Prostate gland (tissue), 2 donors: ENCODE measurements at regions not wholly inside any gene's neighbourhood (a gene's known extent, or its start where the extent isn't known, plus 50 kb on each side); places are given as distances from the start of the nearest gene placed in this dataset.
"Not testable (repeated sequence)": the region's sequence is repeated elsewhere in the genome, so short reads cannot be mapped to it uniquely, and the experiment has no call there.

Experiments used
- DNase-seq: peaks from one replicate; pipeline ENCODE4 v3.0.0-alpha.2; 2019; ENCODE audit warnings: low spot score
- H3K27ac ChIP-seq, 2 donors: fragments of 200-600 bp; sonication (generic); 2 replicates each; pipeline ENCODE4 v1.5.1; 2017 to 2019
- H3K27me3 ChIP-seq: fragments of 200-600 bp; sonication (generic); replicated peaks from 2 replicates; pipeline ENCODE4 v1.5.1; 2019; ENCODE audit not compliant: insufficient read depth
- H3K36me3 ChIP-seq, 2 donors: fragments of 200-600 bp; sonication (generic); 1 replicate in 1 of 2; 2 replicates in 1 of 2; pipeline versions ENCODE4 v1.5.1 to v1.8.1; 2017 to 2019
- H3K4me1 ChIP-seq: fragments of 200-600 bp; sonication (generic); replicated peaks from 2 replicates; pipeline ENCODE4 v1.5.1; 2019
- H3K4me3 ChIP-seq, 2 donors: fragments of 200-600 bp; sonication (generic); 2 replicates each; pipeline ENCODE4 v1.5.1; 2017 to 2019
- H3K9me3 ChIP-seq: fragments of 200-600 bp; sonication (generic); 2 replicates; pipeline ENCODE4 v1.5.1; 2017
- CTCF ChIP-seq, 4 experiments: fragments of 200-600 bp in 2 of 4; fragments of 450-650 bp in 2 of 4; sonication (generic) in 2 of 4; IDR thresholded peaks; 1 replicate in 3 of 4; 2 replicates in 1 of 4; pipeline ENCODE4 v1.5.1; 2016 to 2019; ENCODE audit warnings: antibody characterized with exemption in 4 of 4, mild to moderate bottlenecking in 2 of 4, moderate library complexity in 2 of 4
- POLR2A ChIP-seq: fragments of 450-650 bp; IDR thresholded peaks from one replicate; pipeline ENCODE4 v1.6.1; 2016; ENCODE audit warnings: antibody characterized with exemption, mild to moderate bottlenecking
- POLR2AphosphoS5 ChIP-seq: sonication (generic); formaldehyde crosslinking; IDR thresholded peaks from one replicate; pipeline ENCODE4 v1.6.1; 2017; ENCODE audit warnings: antibody characterized with exemption
- WGBS: methylation state at CpG from one replicate; pipeline ENCODE4 v1.1.5; 2018; 5-methylcytosine and 5-hydroxymethylcytosine counted together
- intact Hi-C: fragments of 100-400 bp; cut with DNase I; formaldehyde crosslinking; loops from one replicate; pipeline ENCODE4 v1.14.2; 2022
- small RNA-seq, 2 donors: library from RNA; depleted of rRNA; stranded (forward); fragments of <200 nt; gene quantifications; one replicate each; pipeline ENCODE3, GENCODE V24; 2016

GRCh38 chr6:2307799-2308198 is 62.4 kb upstream of the GMDS start:
- Histone ChIP-seq H3K4me1 (no peaks in the 10 kb centered on the region), H3K4me3 (no peak overlapping the region), H3K36me3 (no peaks in the 10 kb centered on the region), H3K9me3 (no peaks in the 10 kb centered on the region), H3K27me3 (no peaks in the 10 kb centered on the region), H3K27ac (no peak overlapping the region)
- WGBS = 48% methylated on average over 3 of the region's 3 CpGs
- TF ChIP-seq POLR2AphosphoS5 (no peak), POLR2A (no peak), CTCF (IDR thresholded peaks at IDR 0.05) (no peak)
- intact Hi-C loops = no loop called here
- no peak for DNase-seq

GRCh38 chr6:2305951-2306350 is 60.5 kb upstream of the GMDS start:
- Histone ChIP-seq H3K4me3 (no peak overlapping the region), H3K27me3 (no peaks in the 10 kb centered on the region), H3K27ac (no peak overlapping the region), H3K9me3 (no peaks in the 10 kb centered on the region), H3K4me1 (no peaks in the 10 kb centered on the region), H3K36me3 (no peaks in the 10 kb centered on the region)
- WGBS = 97% methylated on average over 5 of the region's 5 CpGs
- no peak for TF ChIP-seq POLR2A
- no peak for TF ChIP-seq CTCF (IDR thresholded peaks at IDR 0.05)
- TF ChIP-seq POLR2AphosphoS5 = no peak
- DNase-seq = no peak
- intact Hi-C loops = no loop called here

DNA sequence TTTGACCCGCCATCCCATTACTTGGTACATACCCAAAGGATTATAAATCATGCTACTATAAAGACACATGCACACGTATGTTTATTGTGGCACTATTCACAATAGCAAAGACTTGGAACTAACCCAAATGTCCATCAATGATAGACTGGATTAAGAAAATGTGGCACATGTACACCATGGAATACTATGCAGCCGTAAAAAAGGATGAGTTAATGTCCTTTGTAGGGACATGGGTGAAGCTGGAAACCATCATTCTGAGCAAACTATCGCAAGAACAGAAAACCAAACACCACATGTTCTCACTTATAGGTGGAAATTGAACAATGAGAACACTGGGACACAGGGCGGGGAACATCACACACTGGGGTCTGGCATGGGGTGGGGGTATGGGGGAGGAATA is 57.1 kb upstream of the GMDS start:
- intact Hi-C loops, H3K27me3 ChIP-seq: not testable (repeated sequence)

DNA sequence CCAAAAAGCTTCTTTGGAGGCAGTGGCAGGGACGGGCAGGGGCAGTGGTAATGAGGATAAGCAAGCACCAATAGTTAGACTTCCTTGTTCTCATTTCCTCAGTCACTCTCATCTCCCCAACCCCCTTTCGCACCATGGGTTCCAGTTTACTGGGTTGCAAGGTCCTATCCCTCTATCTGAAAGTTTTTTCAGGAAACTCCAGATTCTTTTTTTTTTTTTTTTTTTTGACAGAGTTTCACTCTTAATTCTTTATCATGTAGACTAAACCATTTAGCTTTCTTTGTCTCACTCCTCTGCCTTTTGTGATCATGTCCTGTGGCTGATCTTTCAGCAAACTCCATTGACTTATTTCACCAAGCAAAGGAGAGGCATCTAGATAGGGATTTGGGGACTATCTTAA is 51.4 kb upstream of the GMDS start:
- H3K36me3 ChIP-seq = no peaks in the 10 kb centered on the region
- no peaks in the 10 kb centered on the region for H3K27me3 ChIP-seq
- TF ChIP-seq CTCF (IDR thresholded peaks at IDR 0.05) (no peak), POLR2A (no peak), POLR2AphosphoS5 (no peak)
- no peak overlapping the region for H3K4me3 ChIP-seq
- no peak for DNase-seq
- 95% methylated on average over 2 of the region's 2 CpGs for WGBS
- no peaks in the 10 kb centered on the region for H3K9me3 ChIP-seq
- intact Hi-C loops = no loop called here
- H3K4me1 ChIP-seq = no peaks in the 10 kb centered on the region
- no peak overlapping the region for H3K27ac ChIP-seq

More for the DNA sequence above, 57.1 kb upstream of the GMDS start:
- not testable (repeated sequence) for H3K9me3 ChIP-seq, DNase-seq, H3K4me1 ChIP-seq, H3K36me3 ChIP-seq, H3K4me3 ChIP-seq, H3K27ac ChIP-seq
- WGBS = 94% methylated on average over 5 of the region's 5 CpGs

Small RNA genes in the stretch of these regions (small RNA-seq; reads per million reads assigned to genes)
- 0 to 0.20 reads per million in 2 donors for gene HMGN2P28
